COLO829 (cell line): ENCODE measurements at regions not wholly inside any gene's neighbourhood (a gene's known extent, or its start where the extent isn't known, plus 50 kb on each side); places are given as distances from the start of the nearest gene placed in this dataset.
"Not testable (repeated sequence)": the region's sequence is repeated elsewhere in the genome, so short reads cannot be mapped to it uniquely, and the experiment has no call there.

Experiments used
- DNase-seq: peaks from one replicate; pipeline ENCODE4 v3.0.0; 2012; ENCODE audit warnings: low spot score

- DNase-seq: no peak
These were observed 246.6 kb upstream of the LRRC3B start for GRCh38 chr3:26375843-26376530.

- no peak for DNase-seq
These were observed 241.2 kb upstream of the LRRC3B start for GRCh38 chr3:26381411-26381810.

GRCh38 chr3:26406636-26407035, 215.9 kb upstream of the LRRC3B start:
- no peak for DNase-seq

GRCh38 chr3:26418553-26418952, 204.0 kb upstream of the LRRC3B start:
- no peak for DNase-seq

GRCh38 chr3:26422415-26422814, 200.2 kb upstream of the LRRC3B start:
- DNase-seq: no peak

- DNase-seq: no peak
These were observed 197.5 kb upstream of the LRRC3B start for GRCh38 chr3:26425076-26425475.

GRCh38 chr3:26428992-26429391, 193.6 kb upstream of the LRRC3B start:
- DNase-seq: no peak

GRCh38 chr3:26437678-26438077, 184.9 kb upstream of the LRRC3B start:
- no peak for DNase-seq

GRCh38 chr3:26438325-26438940, 184.1 kb upstream of the LRRC3B start:
- no peak for DNase-seq

- no peak for DNase-seq
These were observed 183.3 kb upstream of the LRRC3B start for GRCh38 chr3:26438981-26439884.

- DNase-seq: no peak
These were observed 172.6 kb upstream of the LRRC3B start for GRCh38 chr3:26449996-26450395.

- no peak for DNase-seq
These were observed 170.2 kb upstream of the LRRC3B start for GRCh38 chr3:26452363-26452762.

- no peak for DNase-seq
These were observed 161.6 kb upstream of the LRRC3B start for GRCh38 chr3:26460985-26461384.

GRCh38 chr3:26472345-26472744, 150.2 kb upstream of the LRRC3B start:
- no peak for DNase-seq

- no peak for DNase-seq
These were observed 147.9 kb upstream of the LRRC3B start for GRCh38 chr3:26474706-26475105.

GRCh38 chr3:26480377-26480776, 142.2 kb upstream of the LRRC3B start:
- DNase-seq: no peak

- no peak for DNase-seq
These were observed 138.4 kb upstream of the LRRC3B start for GRCh38 chr3:26484140-26484539.

GRCh38 chr3:26498271-26498670, 124.3 kb upstream of the LRRC3B start:
- DNase-seq: no peak

GRCh38 chr3:26505399-26505798, 117.2 kb upstream of the LRRC3B start:
- DNase-seq: no peak

- not testable (repeated sequence) for DNase-seq
These were observed 108.0 kb upstream of the LRRC3B start for GRCh38 chr3:26514445-26515029.

GRCh38 chr3:26515351-26515750, 107.2 kb upstream of the LRRC3B start:
- DNase-seq: no peak

- DNase-seq: no peak
These were observed 101.3 kb upstream of the LRRC3B start for GRCh38 chr3:26521261-26521660.

GRCh38 chr3:26522919-26523318, 99.7 kb upstream of the LRRC3B start:
- no peak for DNase-seq
